ENCODE measurements at regions not wholly inside any gene's neighbourhood (a gene's known extent, or its start where the extent isn't known, plus 50 kb on each side); places are given as distances from the start of the nearest gene placed in this dataset.

GRCh38 chr14:41385797-41386196, 220.9 kb upstream of the LRFN5 start:
- no peak for TF ChIP-seq CTCF (IDR thresholded peaks at IDR 0.05)
- no peak for TF ChIP-seq ZFX (IDR thresholded peaks at IDR 0.05; ENCODE audit: borderline replicate concordance)

GRCh38 chr14:41380017-41380416, 226.7 kb upstream of the LRFN5 start:
- no peak for TF ChIP-seq CTCF (IDR thresholded peaks at IDR 0.05)
- TF ChIP-seq ZFX (IDR thresholded peaks at IDR 0.05; ENCODE audit: borderline replicate concordance): no peak
- H3K27ac ChIP-seq: no peak overlapping the region

More at GRCh38 chr14:41385797-41386196, 220.9 kb upstream of the LRFN5 start:
- no peak overlapping the region for H3K27ac ChIP-seq

GRCh38 chr14:41378526-41378925, 228.2 kb upstream of the LRFN5 start:
- TF ChIP-seq ZFX (IDR thresholded peaks at IDR 0.05; ENCODE audit: borderline replicate concordance): no peak
- no peak for TF ChIP-seq CTCF (IDR thresholded peaks at IDR 0.05)
- no peak overlapping the region for H3K27ac ChIP-seq

GRCh38 chr14:41377932-41378331, 228.7 kb upstream of the LRFN5 start:
- no peak overlapping the region for H3K27ac ChIP-seq
- no peak for TF ChIP-seq ZFX (IDR thresholded peaks at IDR 0.05; ENCODE audit: borderline replicate concordance)
- TF ChIP-seq CTCF (IDR thresholded peaks at IDR 0.05): no peak

- TF ChIP-seq ZFX (IDR thresholded peaks at IDR 0.05; ENCODE audit: borderline replicate concordance): no peak
- no peak for TF ChIP-seq CTCF (IDR thresholded peaks at IDR 0.05)
- no peak overlapping the region for H3K27ac ChIP-seq
Observed at GRCh38 chr14:41374092-41374491, 232.6 kb upstream of the LRFN5 start.

- TF ChIP-seq ZFX (IDR thresholded peaks at IDR 0.05; ENCODE audit: borderline replicate concordance) (no peak), CTCF (IDR thresholded peaks at IDR 0.05) (no peak)
- no peak overlapping the region for H3K27ac ChIP-seq
Observed at GRCh38 chr14:41362139-41362538, 244.5 kb upstream of the LRFN5 start.

- TF ChIP-seq ZFX (IDR thresholded peaks at IDR 0.05; ENCODE audit: borderline replicate concordance) (no peak), CTCF (IDR thresholded peaks at IDR 0.05) (no peak)
- no peak overlapping the region for H3K27ac ChIP-seq
Observed at GRCh38 chr14:41360126-41360525, 246.6 kb upstream of the LRFN5 start.

All from 22Rv1 (cell line).